ENCODE measurements at regions not wholly inside any gene's neighbourhood (a gene's known extent, or its start where the extent isn't known, plus 50 kb on each side); places are given as distances from the start of the nearest gene placed in this dataset.

DNA sequence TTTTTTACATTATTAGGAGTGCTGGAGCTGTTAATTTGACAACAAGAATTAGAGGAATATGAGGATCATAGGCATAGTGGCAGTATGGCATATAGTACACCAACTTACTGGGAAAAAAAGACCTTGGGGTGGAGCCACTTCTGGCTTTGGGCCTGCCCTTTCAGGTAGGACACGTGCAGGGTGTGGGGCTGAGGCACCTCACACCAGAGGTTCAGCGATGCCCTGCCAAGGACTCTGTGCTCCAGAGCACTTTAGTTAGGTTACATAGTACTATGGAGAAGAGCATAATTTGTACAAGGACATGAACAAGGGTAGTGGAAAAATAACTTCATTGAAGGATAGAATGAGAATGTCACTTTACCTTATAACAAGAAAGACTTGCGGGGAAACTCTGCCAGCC lies 77.1 kb upstream of the CD302 start:
- no peak for TF ChIP-seq POLR2A (IDR thresholded peaks at IDR 0.05)
- TF ChIP-seq, protein P1, sequence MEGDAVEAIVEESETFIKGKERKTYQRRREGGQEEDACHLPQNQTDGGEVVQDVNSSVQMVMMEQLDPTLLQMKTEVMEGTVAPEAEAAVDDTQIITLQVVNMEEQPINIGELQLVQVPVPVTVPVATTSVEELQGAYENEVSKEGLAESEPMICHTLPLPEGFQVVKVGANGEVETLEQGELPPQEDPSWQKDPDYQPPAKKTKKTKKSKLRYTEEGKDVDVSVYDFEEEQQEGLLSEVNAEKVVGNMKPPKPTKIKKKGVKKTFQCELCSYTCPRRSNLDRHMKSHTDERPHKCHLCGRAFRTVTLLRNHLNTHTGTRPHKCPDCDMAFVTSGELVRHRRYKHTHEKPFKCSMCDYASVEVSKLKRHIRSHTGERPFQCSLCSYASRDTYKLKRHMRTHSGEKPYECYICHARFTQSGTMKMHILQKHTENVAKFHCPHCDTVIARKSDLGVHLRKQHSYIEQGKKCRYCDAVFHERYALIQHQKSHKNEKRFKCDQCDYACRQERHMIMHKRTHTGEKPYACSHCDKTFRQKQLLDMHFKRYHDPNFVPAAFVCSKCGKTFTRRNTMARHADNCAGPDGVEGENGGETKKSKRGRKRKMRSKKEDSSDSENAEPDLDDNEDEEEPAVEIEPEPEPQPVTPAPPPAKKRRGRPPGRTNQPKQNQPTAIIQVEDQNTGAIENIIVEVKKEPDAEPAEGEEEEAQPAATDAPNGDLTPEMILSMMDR (IDR thresholded peaks at IDR 0.05), result no peak
